ENCODE measurements at regions not wholly inside any gene's neighbourhood (a gene's known extent, or its start where the extent isn't known, plus 50 kb on each side); places are given as distances from the start of the nearest gene placed in this dataset.
A peak's percentile ranks its signal among the peaks of the same experiment; 100 is the strongest.
"Not testable (repeated sequence)": the region's sequence is repeated elsewhere in the genome, so short reads cannot be mapped to it uniquely, and the experiment has no call there.

DNA sequence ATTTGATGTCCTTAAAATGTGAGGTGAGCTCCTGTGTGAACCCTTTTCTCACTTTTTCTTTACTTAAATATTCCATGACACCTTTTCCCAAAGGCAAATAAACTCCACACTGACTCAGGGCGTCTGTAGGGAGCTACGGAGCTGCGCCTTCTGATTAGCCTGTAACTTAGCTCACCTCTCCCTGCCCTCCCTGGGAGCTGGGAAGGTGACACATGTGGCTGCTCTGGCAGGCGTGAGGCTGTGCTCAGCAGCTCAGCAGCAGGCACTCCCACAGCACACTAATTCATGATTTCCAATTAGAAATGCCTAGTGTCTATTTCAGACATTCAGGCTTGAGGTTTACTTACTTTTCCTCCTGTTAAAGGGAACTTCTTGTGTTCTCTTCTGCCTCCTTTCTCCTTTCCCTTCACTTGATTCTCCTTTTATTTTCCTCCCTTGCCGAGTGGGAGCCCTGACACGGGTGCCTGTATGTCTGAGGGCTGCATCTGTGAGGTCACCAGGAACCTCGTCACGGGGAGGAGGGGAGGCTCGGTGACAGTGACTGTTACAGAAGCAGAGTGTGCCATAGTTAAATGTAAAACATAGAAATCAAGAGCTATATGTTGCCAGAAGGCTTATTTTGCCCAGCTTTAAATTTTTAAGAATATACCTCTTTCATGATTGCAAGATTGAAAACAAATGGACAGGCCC is 437.1 kb downstream of the DCDC2C start:
- DNase-seq = no peak

DNA sequence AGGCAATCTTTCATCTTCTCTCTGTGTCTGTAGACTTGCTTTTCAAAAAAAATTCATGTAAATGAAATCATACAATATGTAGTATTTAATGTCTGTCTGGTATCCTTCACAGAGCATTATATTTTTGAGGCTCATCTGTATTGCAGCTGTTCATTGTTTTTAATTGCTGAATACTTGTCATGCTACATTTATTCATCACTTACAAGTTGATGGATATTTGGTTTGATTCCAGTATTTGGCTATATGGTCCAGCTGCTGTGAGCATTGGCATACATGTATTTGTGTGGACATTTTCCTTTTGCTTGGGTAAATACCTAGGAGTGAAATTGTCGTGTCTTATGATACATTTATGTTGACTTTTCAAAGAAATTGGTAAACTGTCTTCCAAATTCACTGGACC is 441.4 kb downstream of the DCDC2C start:
- no peak for DNase-seq

DNA sequence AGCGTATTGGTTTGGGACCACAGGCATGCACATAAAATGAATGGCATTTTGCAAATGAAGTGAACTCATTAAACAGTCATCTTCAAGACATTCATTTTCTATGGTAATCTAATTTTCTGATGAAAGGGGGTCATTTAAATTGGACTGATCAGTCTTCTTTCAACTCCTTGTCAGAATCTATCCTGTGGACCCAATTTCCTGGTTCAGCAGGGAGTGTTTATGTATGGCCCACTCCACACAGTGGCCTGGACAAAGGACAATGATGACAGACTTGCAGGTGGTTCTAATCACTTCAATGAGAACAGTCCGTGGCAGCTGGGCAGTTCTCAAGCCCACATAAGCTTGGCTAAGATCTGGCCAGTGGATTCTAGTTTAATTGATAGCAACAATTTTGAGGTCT is 448.1 kb downstream of the DCDC2C start:
- no peak for DNase-seq

DNA sequence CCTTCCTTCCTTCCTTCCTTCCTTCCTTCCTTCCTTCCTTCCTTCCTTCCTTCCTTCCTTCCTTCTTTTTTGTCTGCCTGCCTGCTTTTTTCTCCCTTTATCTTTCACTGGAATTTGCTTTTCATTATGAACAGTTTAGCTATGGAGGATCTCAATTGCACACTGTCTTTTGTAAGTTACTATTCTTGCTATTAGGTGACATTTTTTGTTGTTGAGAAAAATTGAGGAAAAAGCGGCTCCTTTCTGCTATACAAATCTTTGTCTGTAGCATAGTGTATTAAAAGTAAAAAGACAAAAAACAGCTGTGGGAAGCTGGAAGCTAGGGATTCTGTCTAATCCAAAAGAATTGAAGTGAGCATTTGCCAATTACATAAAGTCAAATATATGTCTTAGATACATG is 448.7 kb downstream of the DCDC2C start:
- no peak for DNase-seq

DNA sequence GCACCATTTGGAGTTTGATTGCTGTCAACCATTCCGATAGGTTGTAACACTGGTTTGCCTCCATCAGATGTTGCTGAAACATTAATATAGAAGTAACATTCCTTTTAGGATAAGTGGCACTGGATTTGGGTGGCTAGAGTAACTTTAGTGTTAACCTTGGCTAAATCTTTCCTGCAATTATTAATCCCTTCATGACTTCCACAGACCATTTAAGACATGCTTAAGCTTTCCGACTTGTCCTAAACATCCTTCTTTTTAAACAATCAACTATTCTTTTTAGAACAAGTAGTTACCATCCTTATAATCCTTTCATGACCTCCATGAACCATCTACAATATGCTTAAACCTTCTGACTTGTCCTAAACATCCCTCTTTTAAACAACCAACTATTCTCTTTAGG is 465.5 kb downstream of the DCDC2C start:
- DNase-seq = no peak

DNA sequence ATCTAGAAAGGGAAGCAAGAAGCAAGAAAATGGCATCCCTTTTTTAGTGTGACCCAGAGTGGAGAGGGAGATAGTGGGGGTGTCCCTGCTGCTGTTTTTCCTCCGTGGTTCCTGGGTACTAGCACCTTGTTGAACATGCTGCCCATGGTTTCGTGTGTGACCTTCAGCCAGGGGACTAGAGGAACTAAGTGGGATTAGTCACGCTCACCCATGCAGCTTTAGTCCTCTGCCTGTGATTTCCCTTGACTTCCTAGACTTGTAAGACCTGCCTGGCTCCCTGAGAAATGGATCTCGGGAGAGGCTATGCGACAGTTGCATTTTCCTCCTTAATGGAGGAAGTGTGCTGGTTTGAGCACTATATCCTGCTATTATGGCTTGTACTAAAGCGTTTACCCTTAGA is 471.4 kb downstream of the DCDC2C start:
- DNase-seq = peak; percentile 3

DNA sequence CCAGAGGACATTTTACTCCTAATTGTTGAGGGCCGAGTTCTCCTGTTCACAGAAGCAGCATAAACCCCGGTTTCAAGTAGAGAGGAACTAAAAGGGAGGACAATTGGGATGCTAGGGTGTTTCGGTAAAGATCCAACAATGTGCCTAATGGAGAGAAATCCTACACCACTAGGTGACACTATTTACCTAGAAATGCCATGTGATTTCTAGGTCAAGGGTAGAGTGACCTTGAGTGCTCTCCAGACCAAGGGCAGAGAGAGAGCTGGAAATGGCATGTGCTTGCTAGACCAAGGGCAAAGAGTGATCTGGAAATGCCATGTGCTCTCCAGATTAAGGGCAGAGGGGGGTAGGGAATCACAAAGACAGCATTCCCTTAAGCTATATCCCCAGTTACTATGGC is 472.0 kb downstream of the DCDC2C start:
- no peak for DNase-seq

DNA sequence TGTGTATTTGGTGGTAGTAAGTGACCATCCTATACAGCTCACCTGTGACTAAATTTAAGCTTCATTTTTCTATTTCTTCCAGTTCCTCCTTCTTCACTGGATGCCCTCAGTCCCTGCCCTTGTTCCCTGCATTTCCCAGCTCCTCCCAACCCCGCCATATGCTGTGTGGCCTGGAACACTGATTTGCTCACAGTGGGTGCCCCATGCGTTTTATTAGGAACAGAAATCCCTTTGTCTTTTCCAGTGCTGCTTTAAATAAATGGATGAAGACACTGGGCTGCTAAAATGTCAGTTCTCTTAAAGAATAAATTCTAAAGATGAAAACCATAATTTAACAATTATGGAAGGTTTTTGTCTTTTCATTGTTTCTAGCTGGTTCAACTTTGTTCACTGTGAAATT is 477.3 kb downstream of the DCDC2C start:
- no peak for DNase-seq

DNA sequence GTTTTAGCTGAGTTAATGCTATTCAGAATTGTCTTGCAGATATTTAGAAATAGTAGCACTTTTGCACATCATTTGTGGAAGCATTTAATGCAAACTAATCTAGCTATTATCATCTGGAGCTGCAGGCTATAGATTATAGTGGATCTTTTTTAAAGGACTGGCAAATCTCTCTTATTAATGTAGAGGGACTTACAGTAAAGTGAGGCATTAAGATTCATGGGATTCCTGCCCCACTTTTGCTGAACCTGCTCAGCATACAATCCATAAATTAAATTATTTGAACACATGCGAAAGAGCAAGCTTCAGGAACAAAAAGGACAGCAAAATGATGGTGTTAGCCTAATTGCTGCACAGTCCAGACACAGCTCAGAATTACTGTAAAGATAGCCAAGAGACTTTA is 477.7 kb downstream of the DCDC2C start:
- DNase-seq = no peak

DNA sequence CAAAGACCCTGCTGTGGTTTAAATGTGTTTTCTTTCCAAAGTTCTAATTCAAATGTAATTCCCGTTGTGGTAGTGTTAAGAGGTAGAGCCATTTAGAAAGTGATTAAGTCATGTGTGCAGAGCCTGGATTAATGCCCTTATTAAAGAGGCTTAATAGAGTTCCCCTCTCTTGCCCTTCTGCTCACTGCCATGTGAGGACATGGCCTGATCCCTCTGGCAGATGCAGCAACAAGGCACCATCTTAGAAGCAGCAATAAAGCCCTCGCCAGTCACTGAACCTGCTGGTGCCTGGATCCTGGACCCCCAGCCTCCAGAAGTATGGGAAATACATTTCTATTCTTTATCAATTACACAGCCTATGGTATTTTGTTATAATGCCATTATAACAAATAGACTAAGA is 485.2 kb downstream of the DCDC2C start:
- DNase-seq = no peak

DNA sequence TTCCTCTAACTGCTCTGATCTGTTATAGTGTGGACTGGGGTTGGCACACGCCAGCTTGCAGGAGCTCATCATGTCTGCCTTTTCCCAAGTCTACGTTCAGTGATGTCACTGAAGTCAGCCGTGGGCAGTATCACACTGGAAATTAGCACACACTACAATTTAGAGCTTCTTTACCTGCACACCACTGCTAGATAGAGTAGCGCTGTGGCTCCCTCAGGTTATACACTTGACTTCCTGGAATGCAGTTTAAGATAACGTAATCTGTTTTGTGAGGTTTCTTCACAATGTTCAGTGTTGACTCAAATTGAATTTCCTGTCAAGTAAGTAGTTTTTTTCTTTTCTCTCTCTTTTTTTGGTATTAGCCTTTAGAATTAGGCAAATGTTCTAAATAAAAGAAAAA is 487.2 kb downstream of the DCDC2C start:
- no peak for DNase-seq

DNA sequence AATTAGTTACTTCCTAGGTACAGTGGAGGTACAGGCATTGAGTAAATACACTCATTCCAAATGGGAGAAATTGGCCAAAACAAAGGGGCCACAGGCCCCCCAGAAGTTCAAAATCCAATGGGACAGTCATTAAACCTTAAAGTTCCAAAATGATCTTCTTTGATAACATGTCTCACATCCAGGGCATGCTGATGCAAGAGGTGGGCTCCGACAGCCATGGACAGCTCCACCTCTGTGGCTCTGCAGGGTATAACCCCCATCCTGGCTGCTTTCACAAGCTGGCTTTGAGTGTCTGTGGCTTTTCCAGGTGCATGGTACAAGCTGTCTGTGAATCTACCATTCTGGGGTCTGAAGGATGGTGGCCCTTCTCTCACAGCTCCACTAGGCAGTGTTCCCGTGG is 488.7 kb downstream of the DCDC2C start:
- DNase-seq = no peak

DNA sequence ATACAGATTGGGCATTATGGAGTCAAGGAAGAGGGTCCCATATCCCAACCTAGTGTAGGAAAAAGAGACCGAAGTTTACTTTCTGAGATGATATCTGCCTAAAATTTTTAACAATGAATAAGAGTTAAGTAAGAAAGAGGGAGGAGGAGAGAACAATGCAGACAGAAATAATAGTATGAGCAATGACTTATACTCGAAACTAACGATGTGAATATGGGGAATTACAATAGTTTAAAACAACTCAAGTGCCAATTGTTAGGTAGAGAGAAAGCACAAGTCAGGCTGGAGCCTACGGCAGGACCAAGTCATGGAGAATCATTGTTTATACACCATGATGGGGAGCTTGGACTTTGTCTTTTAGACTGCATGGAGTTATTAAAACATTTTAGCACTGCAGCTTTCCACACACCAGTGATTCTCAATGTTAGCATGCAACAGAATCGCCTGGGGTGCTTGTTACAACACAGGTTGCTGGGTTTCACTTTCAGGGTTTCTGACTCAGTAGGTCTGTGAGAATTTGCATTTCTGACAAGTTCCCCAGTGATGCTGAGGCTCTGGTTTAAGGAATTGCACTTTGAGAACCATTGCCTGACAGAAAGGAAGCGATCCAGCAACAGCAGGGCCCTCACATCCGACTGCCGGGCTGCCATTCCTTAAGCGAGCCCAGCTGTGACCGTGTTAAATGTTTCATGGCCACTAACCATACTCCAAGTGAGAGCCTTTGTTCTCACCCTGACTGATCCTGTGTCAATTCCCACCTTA is 511.2 kb downstream of the DCDC2C start:
- no peak for DNase-seq

DNA sequence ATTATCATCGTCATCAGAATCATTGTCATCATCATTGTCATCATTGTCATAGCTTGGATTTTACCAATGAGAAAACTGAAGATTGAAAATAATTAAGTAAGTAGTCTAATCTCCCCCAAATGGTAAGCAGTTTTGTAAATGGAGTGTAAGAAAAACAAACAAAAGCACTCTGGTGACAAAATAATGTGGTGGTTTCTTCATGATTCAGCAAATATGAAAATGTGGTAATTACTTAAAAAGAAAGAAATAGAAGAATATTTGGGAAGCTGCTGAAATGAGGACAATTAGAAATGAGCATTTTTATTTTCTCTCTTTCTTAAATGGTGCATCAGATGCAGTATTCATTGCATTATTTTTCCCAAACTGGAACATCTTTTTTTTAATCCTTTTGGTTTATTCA is 514.4 kb downstream of the DCDC2C start:
- no peak for DNase-seq

DNA sequence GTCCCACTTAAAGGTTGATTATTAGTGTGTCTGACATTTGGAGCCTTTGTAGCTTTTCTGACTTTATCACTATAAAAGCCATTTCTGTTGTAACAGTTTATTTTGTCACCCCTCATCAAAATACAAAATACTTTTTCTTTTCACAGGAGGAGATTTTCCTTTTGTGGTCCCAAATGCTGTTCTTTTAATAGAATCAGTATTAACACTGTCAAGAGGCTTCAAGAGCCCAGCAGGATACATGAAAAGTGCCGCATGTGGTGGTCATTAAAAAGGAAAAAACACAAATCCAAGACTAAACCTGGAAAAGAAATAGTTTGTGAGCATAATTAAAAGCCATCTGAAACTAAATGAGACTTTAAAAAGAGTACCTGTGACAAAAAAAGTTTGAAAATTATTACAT is 515.7 kb downstream of the DCDC2C start:
- no peak for DNase-seq

DNA sequence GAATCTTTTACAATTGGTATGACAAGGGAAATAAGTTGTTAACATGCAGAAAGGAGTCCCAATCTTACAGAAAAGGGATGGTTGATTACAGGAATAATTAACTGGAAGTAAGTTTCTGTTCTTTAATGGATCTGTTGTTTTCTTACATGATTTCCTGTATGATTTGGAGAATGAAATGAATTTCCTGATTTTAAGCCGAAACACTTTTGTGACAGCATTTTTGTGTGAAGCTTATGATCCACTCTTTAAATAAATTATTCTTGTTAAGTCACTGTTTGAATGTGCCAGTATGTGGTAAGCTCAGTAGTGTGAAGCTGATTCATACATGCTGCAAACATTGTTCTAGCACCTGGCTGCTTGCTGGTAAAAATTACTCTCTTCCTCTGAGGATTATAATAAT is 516.2 kb downstream of the DCDC2C start:
- DNase-seq = no peak

DNA sequence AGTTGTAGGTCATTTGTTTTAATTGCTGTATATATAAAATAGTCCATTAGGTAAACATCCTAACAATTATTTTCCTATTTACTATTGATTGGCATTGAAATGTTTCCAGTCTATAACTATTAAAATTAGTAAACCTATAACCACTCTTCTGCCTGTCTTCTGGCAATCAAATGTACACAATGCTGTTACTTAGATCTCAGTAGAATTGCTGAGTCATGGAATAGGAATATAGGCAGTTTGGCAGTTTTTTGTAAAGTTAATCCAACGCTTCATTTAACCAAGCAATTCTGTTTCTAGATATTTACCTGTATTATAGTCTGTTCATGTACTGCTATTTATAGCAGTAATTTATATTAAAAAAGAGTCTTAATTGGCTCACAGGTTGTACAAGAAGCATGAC is 518.1 kb downstream of the DCDC2C start:
- DNase-seq = no peak

DNA sequence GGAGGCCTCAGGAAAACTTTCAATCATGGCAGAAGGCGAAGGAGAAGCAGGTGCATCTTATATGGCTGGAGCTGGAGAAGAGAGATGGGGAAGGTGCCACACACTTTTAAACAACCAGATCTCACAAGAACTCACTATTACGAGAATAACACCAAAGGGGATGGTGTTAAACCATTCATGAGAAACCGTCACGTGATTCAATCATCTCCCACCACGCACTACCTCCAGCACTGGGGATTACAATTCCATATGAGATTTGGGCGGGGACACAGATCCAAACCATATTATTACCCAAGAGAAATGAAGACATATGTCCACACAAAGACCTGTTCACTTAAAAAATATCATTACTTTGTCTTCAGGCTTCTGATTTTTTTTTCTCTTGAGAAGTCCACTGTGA is 518.5 kb downstream of the DCDC2C start:
- no peak for DNase-seq

DNA sequence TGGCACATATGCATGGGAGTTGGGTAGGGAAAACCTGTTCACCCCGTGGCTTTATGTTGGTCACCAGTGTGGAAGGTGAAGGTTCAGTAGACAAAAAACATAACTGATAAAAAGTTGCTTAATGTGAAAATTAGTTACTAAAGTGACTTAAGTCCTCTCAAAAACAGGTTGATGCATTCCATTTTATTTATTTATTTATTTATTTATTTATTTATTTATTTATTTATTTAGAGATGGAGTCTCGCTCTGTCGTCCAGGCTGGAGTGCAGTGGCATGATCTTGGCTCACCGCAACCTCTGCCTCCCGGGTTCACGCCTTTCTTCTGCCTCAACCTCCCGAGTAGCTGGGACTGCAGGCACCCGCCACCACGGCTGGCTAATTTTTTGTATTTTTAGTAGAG is 541.0 kb downstream of the DCDC2C start:
- DNase-seq = not testable (repeated sequence)

DNA sequence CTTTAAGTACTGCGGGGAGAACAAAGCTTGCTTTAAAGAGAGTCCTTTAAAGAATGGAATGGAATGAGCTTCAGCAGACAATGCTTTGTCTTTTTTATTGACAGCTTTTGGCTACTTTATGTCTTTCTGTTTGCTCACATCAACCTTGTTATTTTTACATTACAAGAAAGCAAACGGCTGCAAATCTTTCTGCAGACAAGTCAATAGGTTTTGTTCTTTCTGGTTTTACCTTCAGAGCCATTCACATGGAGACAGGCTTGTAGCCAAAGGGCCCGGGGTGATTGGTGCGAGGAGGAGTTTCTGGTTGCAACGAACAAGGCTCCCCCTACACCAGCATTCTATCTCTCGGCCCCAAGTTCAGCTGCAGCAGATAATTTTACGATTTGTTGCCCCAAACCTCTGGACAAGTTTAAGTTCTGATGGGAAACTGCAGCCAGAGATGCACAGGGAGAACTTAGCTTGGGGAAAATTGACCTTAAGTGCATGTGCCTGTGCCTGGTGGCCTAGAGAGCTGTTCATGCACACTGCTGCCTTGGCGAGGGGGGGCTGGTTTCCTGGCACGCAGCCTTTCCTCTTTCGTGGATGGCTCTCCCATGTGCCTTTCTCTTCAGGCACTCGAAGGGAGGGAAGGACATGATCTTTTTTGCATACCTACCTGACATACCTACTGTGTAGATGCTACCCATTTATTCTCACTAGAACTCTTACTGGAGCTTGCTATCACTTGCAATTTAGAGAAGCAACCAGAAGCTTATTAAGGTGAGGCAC is 543.2 kb downstream of the DCDC2C start:
- DNase-seq = no peak

DNA sequence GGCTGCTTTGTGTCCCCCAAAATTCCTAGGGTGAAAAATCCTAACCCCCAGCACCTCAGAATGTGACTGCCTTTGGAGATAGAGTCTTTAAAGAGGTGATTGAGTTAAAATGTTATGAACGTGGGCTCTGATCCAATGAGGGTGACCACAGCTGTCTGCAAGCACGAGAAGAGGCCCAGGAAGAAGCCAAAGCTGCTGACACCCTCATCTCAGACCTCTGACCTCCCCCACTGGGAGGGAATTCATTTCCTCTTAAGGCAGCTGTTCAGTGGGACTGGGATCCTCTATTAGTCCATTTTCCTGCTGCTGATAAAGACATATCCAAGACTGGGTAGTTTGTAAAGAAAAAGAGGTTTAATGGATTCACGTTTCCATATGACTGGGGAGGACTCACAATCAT is 544.4 kb downstream of the DCDC2C start:
- DNase-seq = no peak

DNA sequence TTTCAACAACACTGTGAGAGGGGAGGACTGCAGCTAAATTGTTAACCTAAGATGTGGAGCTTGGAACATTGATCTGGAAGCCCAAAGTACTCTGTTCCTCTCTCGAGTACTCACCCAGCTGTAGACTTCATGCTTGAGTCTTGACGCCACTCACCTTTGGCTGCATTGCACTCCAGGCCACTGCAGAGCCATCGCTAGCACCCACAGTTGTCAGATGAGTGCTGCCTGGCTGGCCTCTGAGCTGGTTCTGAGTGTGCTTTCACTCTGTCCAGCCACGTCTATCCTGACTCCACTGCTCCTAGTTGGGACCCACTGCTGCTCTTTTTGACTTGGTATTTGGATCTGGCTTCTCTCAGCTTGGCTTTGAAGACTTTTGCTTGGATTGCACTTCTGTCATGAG is 552.1 kb downstream of the DCDC2C start:
- no peak for DNase-seq

DNA sequence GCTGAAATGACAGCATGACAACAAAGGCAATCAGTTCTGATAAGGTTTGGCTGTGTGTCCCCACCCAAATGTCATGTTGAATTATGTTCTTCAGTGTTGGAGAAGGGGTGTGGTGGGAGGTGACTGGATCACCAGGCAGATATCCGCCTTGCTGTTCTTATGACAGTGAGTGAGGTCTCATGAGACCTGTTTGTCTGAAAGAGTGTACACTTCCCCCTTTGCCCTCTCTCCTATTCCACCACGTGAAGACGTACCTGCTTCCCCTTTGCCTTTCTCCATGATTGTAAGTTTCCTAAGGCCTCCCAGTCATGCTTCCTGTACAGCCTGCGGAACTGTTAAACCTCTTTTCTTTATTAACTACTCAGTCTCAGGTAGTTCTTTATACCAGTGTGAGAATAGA is 553.0 kb downstream of the DCDC2C start:
- DNase-seq = no peak

DNA sequence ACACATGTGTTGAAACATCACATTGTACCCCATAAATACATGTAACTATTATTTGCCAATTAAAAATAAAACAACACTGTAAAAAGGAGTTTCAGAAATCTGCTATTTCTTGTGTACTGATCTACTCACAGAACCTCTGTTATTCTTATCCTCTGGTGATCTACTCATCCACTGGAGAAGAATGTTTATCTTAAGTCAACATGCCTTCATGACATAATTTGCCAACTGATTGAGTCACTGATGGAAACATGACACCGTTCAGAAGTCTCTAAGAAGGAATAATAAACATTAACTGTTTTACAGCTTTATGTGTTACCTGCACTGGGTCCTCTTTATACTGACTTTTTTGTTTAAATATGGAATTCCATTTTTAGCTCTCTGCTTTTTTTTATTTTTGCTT is 555.2 kb downstream of the DCDC2C start:
- no peak for DNase-seq

Data from hematopoietic multipotent progenitor cell treated with erythropoietin and hydrocortisone succinate and interleukin-3 and kit ligand, for 4 days (in vitro differentiated cells).